Type B pancreatic cell (in vitro differentiated cells): ENCODE measurements at regions not wholly inside any gene's neighbourhood (a gene's known extent, or its start where the extent isn't known, plus 50 kb on each side); places are given as distances from the start of the nearest gene placed in this dataset.

Source experiments
- DNase-seq: peaks from one replicate; pipeline ENCODE4 v3.0.0; 2021; ENCODE audit warnings: mixed read lengths; ENCODE audit not compliant: unreplicated experiment; ENCODE audit errors: extremely low spot score
- H3K27ac Mint-ChIP-seq: 2 replicates; pipeline ENCODE4 v1.8.0; 2021; ENCODE audit warnings: mild to moderate bottlenecking, mixed read lengths
- H3K27me3 Mint-ChIP-seq: 2 replicates; pipeline ENCODE4 v1.8.0; 2021; ENCODE audit warnings: mixed read lengths
- H3K36me3 Mint-ChIP-seq: 2 replicates; pipeline ENCODE4 v1.8.0; 2021; ENCODE audit warnings: mixed read lengths
- H3K4me1 Mint-ChIP-seq: one replicate; pipeline ENCODE4 v1.8.0; 2021; ENCODE audit warnings: mixed read lengths; ENCODE audit not compliant: unreplicated experiment
- H3K4me3 Mint-ChIP-seq: 2 replicates; pipeline ENCODE4 v1.8.0; 2021; ENCODE audit warnings: mild to moderate bottlenecking, mixed read lengths
- H3K9me3 Mint-ChIP-seq: 2 replicates; pipeline ENCODE4 v1.8.0; 2021; ENCODE audit warnings: mixed read lengths
- CTCF ChIP-seq: fragments of 200-600 bp; sonication (generic); conservative IDR thresholded peaks from 2 replicates; pipeline ENCODE4 v1.5.0; 2021; ENCODE audit warnings: antibody characterized with exemption, mild to moderate bottlenecking

GRCh38 chr2:104703669-104704068 is 150.2 kb upstream of the POU3F3 start:
- Mint-ChIP-seq H3K27ac (peak overlapping the region; percentile 16), H3K4me1 (peaks cover 24% of the 10 kb centered on the region), H3K36me3 (no peaks in the 10 kb centered on the region), H3K9me3 (no peaks in the 10 kb centered on the region), H3K4me3 (no peak overlapping the region), H3K27me3 (peaks cover 18% of the 10 kb centered on the region)
- TF ChIP-seq CTCF: no peak
- DNase-seq: no peak

DNA sequence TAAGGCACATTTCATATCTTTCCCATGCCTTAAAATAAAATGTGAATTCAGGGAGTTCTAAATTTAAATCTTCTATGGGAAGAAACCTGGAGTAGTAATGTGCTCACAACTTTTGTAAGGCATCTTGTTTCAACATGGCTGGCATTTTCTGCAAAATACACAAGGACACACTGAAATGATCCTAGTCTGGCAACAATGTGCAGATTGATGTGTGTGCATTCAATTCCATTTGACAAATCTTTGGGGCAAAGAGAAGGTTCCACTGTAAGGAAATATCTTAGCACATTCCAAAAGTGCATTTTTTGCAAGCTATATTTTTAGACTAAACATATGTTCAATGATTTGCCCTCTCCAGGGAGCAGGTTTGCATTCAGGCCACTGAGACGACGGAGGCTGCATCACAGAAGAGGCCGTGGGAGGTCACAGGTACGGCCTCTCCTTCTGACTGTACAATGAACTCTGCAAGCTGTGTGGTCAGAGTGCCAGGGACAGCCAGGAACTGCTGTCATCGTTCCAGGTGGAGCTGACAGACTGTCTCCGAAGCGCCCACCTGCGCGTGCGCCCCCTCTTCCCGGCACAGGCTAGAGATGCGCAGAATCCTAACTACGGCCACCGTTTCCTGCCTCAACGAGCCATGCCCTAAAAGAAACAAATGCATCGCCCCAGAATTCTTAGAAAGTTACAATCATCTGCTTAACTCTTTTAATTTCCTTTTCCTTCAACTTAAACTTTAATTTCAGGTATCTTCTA is 149.2 kb upstream of the POU3F3 start:
- Mint-ChIP-seq H3K36me3 (no peaks in the 10 kb centered on the region), H3K27ac (no peak overlapping the region), H3K4me3 (no peak overlapping the region), H3K4me1 (peaks cover 24% of the 10 kb centered on the region), H3K27me3 (peaks cover 18% of the 10 kb centered on the region), H3K9me3 (no peaks in the 10 kb centered on the region)
- DNase-seq: no peak
- no peak for TF ChIP-seq CTCF

DNA sequence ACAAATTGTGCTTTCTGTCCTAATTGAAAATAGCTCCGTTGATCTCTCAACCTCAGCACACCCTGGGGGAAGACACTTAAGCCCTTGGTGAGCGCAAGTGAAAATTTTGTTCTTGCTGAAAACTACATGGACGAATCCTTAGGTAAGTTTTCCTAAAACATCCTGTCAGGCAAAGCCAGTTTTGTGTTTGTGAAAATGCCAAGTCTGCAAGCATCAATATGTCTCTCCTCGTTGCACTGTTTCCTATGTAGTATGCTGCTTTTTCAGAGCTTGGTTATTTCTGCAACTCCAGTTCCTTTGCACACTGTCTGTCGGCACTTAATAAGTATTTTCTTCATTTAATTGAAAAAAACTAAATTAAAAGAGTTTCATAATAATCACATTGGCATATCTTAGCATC is 146.9 kb upstream of the POU3F3 start:
- DNase-seq: no peak
- Mint-ChIP-seq H3K27ac (no peak overlapping the region), H3K36me3 (no peaks in the 10 kb centered on the region), H3K27me3 (peaks cover 13% of the 10 kb centered on the region), H3K9me3 (no peaks in the 10 kb centered on the region), H3K4me3 (no peak overlapping the region), H3K4me1 (peaks cover 18% of the 10 kb centered on the region)
- TF ChIP-seq CTCF: no peak

DNA sequence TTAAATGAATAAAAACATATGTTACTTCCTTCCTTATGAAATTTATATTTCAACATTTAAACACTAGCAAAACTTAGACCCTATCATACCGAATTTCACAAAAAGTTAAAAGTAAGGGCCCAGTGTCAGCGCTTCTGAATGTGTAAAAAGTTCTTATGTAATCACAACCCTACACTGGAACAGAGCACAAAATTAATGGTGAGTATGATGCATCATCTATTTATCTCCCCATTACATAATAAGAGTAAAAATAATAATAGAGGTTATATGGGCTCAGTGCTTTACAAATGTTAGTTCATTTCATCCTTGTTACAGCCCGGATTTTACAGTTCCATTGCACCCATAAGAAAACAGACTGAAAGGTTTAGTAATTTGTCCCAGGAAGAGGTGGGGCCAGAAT is 144.9 kb upstream of the POU3F3 start:
- Mint-ChIP-seq H3K4me3 (no peak overlapping the region), H3K36me3 (no peaks in the 10 kb centered on the region), H3K9me3 (no peaks in the 10 kb centered on the region), H3K4me1 (peaks cover 4% of the 10 kb centered on the region), H3K27ac (no peak overlapping the region), H3K27me3 (peaks cover 5% of the 10 kb centered on the region)
- no peak for DNase-seq
- TF ChIP-seq CTCF: no peak

GRCh38 chr2:104716061-104716460 is 137.9 kb upstream of the POU3F3 start:
- no peak overlapping the region for H3K4me3 Mint-ChIP-seq
- no peak overlapping the region for H3K27ac Mint-ChIP-seq
- no peak for TF ChIP-seq CTCF
- H3K4me1 Mint-ChIP-seq: no peaks in the 10 kb centered on the region
- no peaks in the 10 kb centered on the region for H3K9me3 Mint-ChIP-seq
- no peaks in the 10 kb centered on the region for H3K36me3 Mint-ChIP-seq
- no peak for DNase-seq
- H3K27me3 Mint-ChIP-seq: peaks cover 6% of the 10 kb centered on the region
